Gastroesophageal sphincter (tissue), 4 donors: ENCODE measurements at regions not wholly inside any gene's neighbourhood (a gene's known extent, or its start where the extent isn't known, plus 50 kb on each side); places are given as distances from the start of the nearest gene placed in this dataset.

ENCODE experiments used
- ATAC-seq: fragments of 150-250 bp; one replicate; pipeline ENCODE4 v1.9.1; 2016; ENCODE audit warnings: mild to moderate bottlenecking, moderate library complexity
- H3K27ac ChIP-seq, 4 donors: fragments of 200-600 bp; sonication (generic) in 3 of 4; 1 replicate in 3 of 4; 2 replicates in 1 of 4; pipeline ENCODE4 v1.5.1; 2016 to 2019
- H3K27me3 ChIP-seq: fragments of 200-600 bp; sonication (generic); one replicate; pipeline ENCODE4 v1.5.1; 2019
- H3K36me3 ChIP-seq, 2 donors: fragments of 200-600 bp; sonication (generic); one replicate each; pipeline ENCODE4 v1.5.1; 2019; ENCODE audit warnings: control low read depth in 1 of 2
- H3K4me1 ChIP-seq, 3 donors: fragments of 200-600 bp; sonication (generic); 1 replicate in 2 of 3; 2 replicates in 1 of 3; pipeline ENCODE4 v1.5.1; 2016 to 2019; ENCODE audit warnings: control low read depth in 2 of 3
- H3K4me3 ChIP-seq, 2 donors: fragments of 200-600 bp; sonication (generic); one replicate each; pipeline ENCODE4 v1.5.1; 2019; ENCODE audit warnings: mild to moderate bottlenecking in 1 of 2, moderate library complexity in 1 of 2
- H3K9me3 ChIP-seq, 3 donors: fragments of 200-600 bp; sonication (generic); one replicate each; pipeline ENCODE4 v1.5.1; 2017 to 2019; ENCODE audit warnings: control low read depth in 2 of 3
- CTCF ChIP-seq, 4 experiments: fragments of 200-600 bp in 2 of 4; fragments of 450-650 bp in 2 of 4; sonication (generic) in 1 of 4; IDR thresholded peaks; one replicate each; pipeline ENCODE4 v1.5.1; 2017 to 2019; ENCODE audit warnings: antibody characterized with exemption in 4 of 4, mild to moderate bottlenecking in 2 of 4, moderate library complexity in 2 of 4
- EP300 ChIP-seq: sonication (generic); formaldehyde crosslinking; IDR thresholded peaks from one replicate; pipeline ENCODE4 v1.6.1; 2017; ENCODE audit warnings: antibody characterized with exemption, mild to moderate bottlenecking
- POLR2A ChIP-seq, 2 donors: fragments of 450-650 bp; IDR thresholded peaks; one replicate each; pipeline ENCODE4 v1.6.1; 2017; ENCODE audit warnings: antibody characterized with exemption in 2 of 2, mild to moderate bottlenecking in 2 of 2, moderate library complexity in 1 of 2
- POLR2AphosphoS5 ChIP-seq: sonication (generic); formaldehyde crosslinking; IDR thresholded peaks from one replicate; pipeline ENCODE4 v1.6.1; 2017; ENCODE audit warnings: antibody characterized with exemption
- WGBS, 2 donors: methylation state at CpG; one replicate each; pipeline ENCODE4 v1.1.5; 2018; ENCODE audit warnings: low coverage in 1 of 2; 5-methylcytosine and 5-hydroxymethylcytosine counted together

DNA sequence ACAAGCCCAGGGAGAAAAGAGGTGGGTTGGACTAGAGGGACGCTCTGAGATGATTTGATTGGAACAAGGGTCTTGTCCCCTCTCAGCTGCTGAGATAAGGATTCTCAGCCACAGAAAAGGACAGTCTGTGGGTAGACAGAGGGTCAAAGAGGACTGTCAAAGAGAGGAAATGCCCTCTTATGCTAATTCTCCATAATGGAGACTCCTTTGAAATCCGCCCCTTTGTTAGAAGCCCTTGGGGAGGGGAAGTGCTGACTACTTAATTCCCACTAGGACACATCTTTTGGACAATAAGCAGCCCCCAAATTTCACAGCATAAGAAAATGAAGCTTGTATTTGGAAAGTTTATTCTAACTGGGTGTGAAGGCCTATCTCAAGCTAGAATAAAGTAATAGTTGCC lies 176.6 kb downstream of the KTN1 start:
- ATAC-seq, result no peak
- H3K4me3 ChIP-seq, result no peak overlapping the region
- H3K36me3 ChIP-seq, result no peaks in the 10 kb centered on the region
- TF ChIP-seq POLR2A (IDR thresholded peaks at IDR 0.05), result no peak
- no peak for TF ChIP-seq POLR2AphosphoS5
- no peak for TF ChIP-seq EP300
- no peak for TF ChIP-seq CTCF (IDR thresholded peaks at IDR 0.05)
- H3K9me3 ChIP-seq, result no peaks in the 10 kb centered on the region
- WGBS, 2 donors, result 95 to 100% methylated on average over 1 to 2 of the region's 2 CpGs
- no peaks in the 10 kb centered on the region for H3K27me3 ChIP-seq
- H3K4me1 ChIP-seq, result peaks cover 0 to 8% (median 0%) of the 10 kb centered on the region in 3 donors
- no peak overlapping the region for H3K27ac ChIP-seq

GRCh38 chr14:55758796-55759195 lies 178.8 kb downstream of the KTN1 start:
- no peak for TF ChIP-seq POLR2AphosphoS5
- no peak for TF ChIP-seq EP300
- TF ChIP-seq CTCF (IDR thresholded peaks at IDR 0.05), result no peak
- no peak for TF ChIP-seq POLR2A (IDR thresholded peaks at IDR 0.05)
- no peaks in the 10 kb centered on the region for H3K4me1 ChIP-seq
- no peaks in the 10 kb centered on the region for H3K27me3 ChIP-seq
- no peaks in the 10 kb centered on the region for H3K9me3 ChIP-seq
- ATAC-seq, result no peak
- no peaks in the 10 kb centered on the region for H3K36me3 ChIP-seq
- 73% methylated on average over 1 of the region's 1 CpG; no CpG with 5 or more reads in 1 of the 2 donors for WGBS, 2 donors
- H3K27ac ChIP-seq, result no peak overlapping the region
- H3K4me3 ChIP-seq, result no peak overlapping the region

- H3K27me3 ChIP-seq, result no peaks in the 10 kb centered on the region
- no peak overlapping the region for H3K4me3 ChIP-seq
- H3K9me3 ChIP-seq, result no peaks in the 10 kb centered on the region
- H3K36me3 ChIP-seq, result no peaks in the 10 kb centered on the region
- H3K27ac ChIP-seq, result no peak overlapping the region
- 89 to 94% methylated on average over 6 to 13 of the region's 14 CpGs for WGBS, 2 donors
- H3K4me1 ChIP-seq, result no peaks in the 10 kb centered on the region
- TF ChIP-seq CTCF (IDR thresholded peaks at IDR 0.05), result no peak
- TF ChIP-seq POLR2AphosphoS5, result no peak
- TF ChIP-seq EP300, result no peak
- no peak for TF ChIP-seq POLR2A (IDR thresholded peaks at IDR 0.05)
- no peak for ATAC-seq
These were observed 181.0 kb downstream of the KTN1 start for GRCh38 chr14:55760789-55761566.

GRCh38 chr14:55761651-55762050 lies 181.6 kb downstream of the KTN1 start:
- Histone ChIP-seq H3K36me3 (no peaks in the 10 kb centered on the region), H3K27ac (no peak overlapping the region), H3K27me3 (no peaks in the 10 kb centered on the region), H3K9me3 (no peaks in the 10 kb centered on the region), H3K4me1 (no peaks in the 10 kb centered on the region), H3K4me3 (no peak overlapping the region)
- TF ChIP-seq POLR2A (IDR thresholded peaks at IDR 0.05), result no peak
- TF ChIP-seq CTCF (IDR thresholded peaks at IDR 0.05), result no peak
- ATAC-seq, result no peak
- 100% methylated on average over 1 of the region's 1 CpG for WGBS, 2 donors

DNA sequence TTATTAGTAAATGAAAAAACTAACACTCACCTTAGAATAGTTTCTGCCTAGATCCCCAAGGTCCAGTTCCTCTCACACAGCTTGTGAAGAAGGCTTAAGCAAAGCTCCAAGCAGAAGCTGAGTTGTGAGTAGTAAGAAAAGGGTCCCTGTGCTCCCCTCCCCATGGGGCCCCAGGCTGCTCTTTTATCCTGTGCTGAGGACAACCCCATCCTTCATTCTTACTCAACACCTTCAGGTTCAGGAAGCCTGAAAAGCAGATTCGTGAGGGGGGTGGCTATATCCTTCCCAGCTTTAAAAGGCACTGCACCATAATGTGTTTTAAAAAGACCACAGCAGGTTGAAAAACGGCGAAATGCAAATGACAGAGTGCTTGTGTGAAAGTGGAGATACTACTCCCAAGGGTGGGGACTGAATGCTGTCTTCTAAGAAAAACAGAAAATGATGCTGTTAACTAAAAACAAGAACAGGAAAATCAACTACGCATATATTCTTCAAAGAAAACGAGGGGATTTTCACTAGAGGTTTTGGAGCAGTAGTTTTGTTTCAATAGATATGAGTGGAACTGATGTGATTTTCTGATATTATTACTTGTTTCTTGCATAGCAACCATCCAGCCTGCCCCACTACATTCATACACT lies 182.7 kb downstream of the KTN1 start:
- Histone ChIP-seq H3K9me3 (no peaks in the 10 kb centered on the region), H3K27me3 (no peaks in the 10 kb centered on the region), H3K4me3 (no peak overlapping the region), H3K36me3 (no peaks in the 10 kb centered on the region), H3K27ac (no peak overlapping the region), H3K4me1 (no peaks in the 10 kb centered on the region)
- no peak for ATAC-seq
- WGBS, 2 donors, result 55 to 86% methylated on average over 3 to 5 of the region's 5 CpGs
- TF ChIP-seq CTCF (IDR thresholded peaks at IDR 0.05) (no peak), POLR2A (IDR thresholded peaks at IDR 0.05) (no peak), EP300 (no peak), POLR2AphosphoS5 (no peak)
